Endodermal cell (in vitro differentiated cells): ENCODE measurements at regions not wholly inside any gene's neighbourhood (a gene's known extent, or its start where the extent isn't known, plus 50 kb on each side); places are given as distances from the start of the nearest gene placed in this dataset.

Experiments
- DNase-seq: peaks from one replicate; pipeline ENCODE4 v3.0.0-alpha.2; 2017
- H3K27ac ChIP-seq: 2 replicates; pipeline ENCODE4 v1.5.1; 2013; ENCODE audit warnings: mild to moderate bottlenecking, low read depth, low read length, moderate library complexity
- H3K27me3 ChIP-seq: 2 replicates; pipeline ENCODE4 v1.6.1; 2013; ENCODE audit warnings: mild to moderate bottlenecking, low read length, moderate library complexity; ENCODE audit not compliant: insufficient read depth, control insufficient read depth, poor library complexity, severe bottlenecking
- H3K36me3 ChIP-seq: 2 replicates; pipeline ENCODE4 v1.7.0; 2013; ENCODE audit warnings: mild to moderate bottlenecking, low read length, moderate library complexity; ENCODE audit not compliant: control insufficient read depth, insufficient read depth
- H3K4me1 ChIP-seq: one replicate; pipeline ENCODE4 v1.7.0; 2013; ENCODE audit warnings: low read length; ENCODE audit not compliant: control insufficient read depth, insufficient read depth
- H3K4me3 ChIP-seq: 2 replicates; pipeline ENCODE4 v1.5.1; 2013; ENCODE audit warnings: mild to moderate bottlenecking, low read length, moderate library complexity
- H3K9ac ChIP-seq: 2 replicates; pipeline ENCODE4 v1.6.1; 2013; ENCODE audit warnings: mild to moderate bottlenecking, low read length, moderate library complexity; ENCODE audit not compliant: poor library complexity, severe bottlenecking; ENCODE audit errors: extremely low read depth
- H3K9me3 ChIP-seq: 2 replicates; pipeline ENCODE4 v1.6.1; 2013; ENCODE audit warnings: mild to moderate bottlenecking, low read length, moderate library complexity; ENCODE audit not compliant: control insufficient read depth
- H3K27ac Mint-ChIP-seq: 2 replicates; pipeline ENCODE4 v1.8.0; 2020; ENCODE audit warnings: mixed read lengths
- H3K27me3 Mint-ChIP-seq: 2 replicates; pipeline ENCODE4 v1.8.0; 2021; ENCODE audit warnings: mild to moderate bottlenecking, mixed read lengths; ENCODE audit not compliant: insufficient read depth
- H3K36me3 Mint-ChIP-seq: 2 replicates; pipeline ENCODE4 v1.8.0; 2020; ENCODE audit warnings: low read depth, mixed read lengths
- H3K4me1 Mint-ChIP-seq: 2 replicates; pipeline ENCODE4 v1.8.0; 2020; ENCODE audit warnings: mixed read lengths
- H3K4me3 Mint-ChIP-seq: 2 replicates; pipeline ENCODE4 v1.8.0; 2020; ENCODE audit warnings: mild to moderate bottlenecking, moderate library complexity, mixed read lengths
- H3K9me3 Mint-ChIP-seq: 2 replicates; pipeline ENCODE4 v1.8.0; 2020; ENCODE audit warnings: mild to moderate bottlenecking, mixed read lengths
- CTCF ChIP-seq: fragments of 200-600 bp; sonication (generic); conservative IDR thresholded peaks from 2 replicates; pipeline ENCODE4 v1.5.0; 2021; ENCODE audit warnings: antibody characterized with exemption, mild to moderate bottlenecking
- WGBS, 2 experiments: methylation state at CpG; one replicate each; pipeline versions ENCODE4 v1.1.5 to v1.1.7; 2013; ENCODE audit warnings: missing lambda C conversion rate in 2 of 2, mixed read lengths in 1 of 2; ENCODE audit not compliant: insufficient coverage in 1 of 2, insufficient read length in 1 of 2; 5-methylcytosine and 5-hydroxymethylcytosine counted together

DNA sequence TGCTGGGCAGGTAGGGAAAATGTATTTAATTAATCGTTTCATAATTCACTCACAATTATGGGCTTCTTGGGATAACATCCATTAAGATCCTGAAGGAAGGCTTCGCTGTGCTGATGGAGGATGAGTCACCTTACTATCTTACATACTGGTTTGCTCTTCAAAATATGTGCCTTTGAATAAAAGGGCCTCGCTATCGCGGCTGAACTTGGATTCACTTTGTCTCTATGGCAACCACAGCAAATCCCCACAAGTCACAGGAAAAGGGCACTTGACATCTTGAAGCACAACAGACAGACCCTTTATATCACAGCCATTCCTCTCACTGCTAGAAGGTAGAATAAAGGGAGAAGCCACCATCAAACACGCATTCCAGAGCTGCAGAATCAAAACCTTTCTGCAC is 141.3 kb upstream of the MYLIP start:
- no peaks in the 10 kb centered on the region for H3K4me1 ChIP-seq
- H3K36me3 ChIP-seq, result no peaks in the 10 kb centered on the region
- H3K27me3 ChIP-seq, result no peaks in the 10 kb centered on the region
- no peak overlapping the region for H3K9ac ChIP-seq
- WGBS, 2 experiments, result 67 to 83% methylated on average over 1 to 6 of the region's 6 CpGs
- no peak for TF ChIP-seq CTCF
- no peaks in the 10 kb centered on the region for H3K9me3 Mint-ChIP-seq
- no peak overlapping the region for H3K4me3 ChIP-seq
- no peaks in the 10 kb centered on the region for H3K9me3 ChIP-seq
- no peak overlapping the region for H3K4me3 Mint-ChIP-seq
- H3K27me3 Mint-ChIP-seq, result peaks cover 2% of the 10 kb centered on the region
- peaks cover 19% of the 10 kb centered on the region for H3K4me1 Mint-ChIP-seq
- H3K36me3 Mint-ChIP-seq, result no peaks in the 10 kb centered on the region
- H3K27ac ChIP-seq, result no peak overlapping the region
- no peak for DNase-seq
- no peak overlapping the region for H3K27ac Mint-ChIP-seq

GRCh38 chr6:15986027-15986629 is 142.8 kb upstream of the MYLIP start:
- H3K36me3 Mint-ChIP-seq, result no peaks in the 10 kb centered on the region
- Histone ChIP-seq H3K4me1 (no peaks in the 10 kb centered on the region), H3K27ac (no peak overlapping the region), H3K9me3 (no peaks in the 10 kb centered on the region), H3K36me3 (no peaks in the 10 kb centered on the region), H3K4me3 (no peak overlapping the region), H3K27me3 (no peaks in the 10 kb centered on the region), H3K9ac (no peak overlapping the region)
- no peak for TF ChIP-seq CTCF
- no peak overlapping the region for H3K4me3 Mint-ChIP-seq
- peaks cover 19% of the 10 kb centered on the region for H3K4me1 Mint-ChIP-seq
- H3K27me3 Mint-ChIP-seq, result peaks cover 2% of the 10 kb centered on the region
- no peak for DNase-seq
- H3K9me3 Mint-ChIP-seq, result no peaks in the 10 kb centered on the region
- H3K27ac Mint-ChIP-seq, result no peak overlapping the region
- 89 to 95% methylated on average over 5 of the region's 5 CpGs for WGBS, 2 experiments

GRCh38 chr6:15985379-15985959 is 143.4 kb upstream of the MYLIP start:
- no peak overlapping the region for H3K4me3 Mint-ChIP-seq
- no peak overlapping the region for H3K27ac Mint-ChIP-seq
- H3K4me1 ChIP-seq, result no peaks in the 10 kb centered on the region
- H3K4me3 ChIP-seq, result no peak overlapping the region
- WGBS, 2 experiments, result 96% methylated on average over 3 of the region's 3 CpGs; no CpG with 5 or more reads in 1 of the 2 experiments
- H3K36me3 ChIP-seq, result no peaks in the 10 kb centered on the region
- peaks cover 19% of the 10 kb centered on the region for H3K4me1 Mint-ChIP-seq
- H3K27me3 ChIP-seq, result no peaks in the 10 kb centered on the region
- H3K27ac ChIP-seq, result no peak overlapping the region
- H3K9me3 ChIP-seq, result no peaks in the 10 kb centered on the region
- H3K9ac ChIP-seq, result no peak overlapping the region
- H3K27me3 Mint-ChIP-seq, result peaks cover 2% of the 10 kb centered on the region
- no peak for DNase-seq
- H3K9me3 Mint-ChIP-seq, result no peaks in the 10 kb centered on the region
- H3K36me3 Mint-ChIP-seq, result no peaks in the 10 kb centered on the region
- TF ChIP-seq CTCF, result no peak
